ENCODE measurements at regions not wholly inside any gene's neighbourhood (a gene's known extent, or its start where the extent isn't known, plus 50 kb on each side); places are given as distances from the start of the nearest gene placed in this dataset.

GRCh38 chr20:7496394-7496991 is 443.8 kb downstream of the HAO1 start:
- DNase-seq = no peak

- DNase-seq = no peak
These were observed 442.3 kb downstream of the HAO1 start for GRCh38 chr20:7497985-7498384.

- no peak for DNase-seq
These were observed 441.1 kb downstream of the HAO1 start for GRCh38 chr20:7499201-7499600.

GRCh38 chr20:7500231-7500663 is 440.0 kb downstream of the HAO1 start:
- DNase-seq = no peak

GRCh38 chr20:7503501-7503900 is 436.8 kb downstream of the HAO1 start:
- DNase-seq = peak in 1 of 56 donors; percentile 1

- no peak for DNase-seq
These were observed 435.0 kb downstream of the HAO1 start for GRCh38 chr20:7505152-7505834.

DNA sequence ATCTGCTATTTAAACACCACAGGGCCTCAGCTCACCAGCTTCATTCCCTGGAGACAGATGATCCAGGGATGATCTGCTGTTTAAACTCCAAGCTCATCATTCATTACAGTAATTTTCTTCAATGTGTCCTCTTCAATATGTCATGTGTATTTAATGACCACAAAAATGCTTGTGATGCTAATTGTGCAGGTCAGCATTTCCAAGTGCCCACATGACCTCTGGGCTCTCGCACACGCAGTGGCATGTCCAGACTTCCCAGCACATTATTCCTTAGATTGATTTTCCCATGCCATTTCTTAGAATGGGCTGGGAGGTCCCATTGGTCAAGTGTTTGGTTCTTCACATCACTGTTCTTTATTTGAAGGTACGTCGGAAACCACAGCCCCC is 434.4 kb downstream of the HAO1 start:
- DNase-seq = no peak

- DNase-seq = no peak
These were observed 423.6 kb downstream of the HAO1 start for GRCh38 chr20:7516621-7517111.

GRCh38 chr20:7520361-7520760 is 419.9 kb downstream of the HAO1 start:
- DNase-seq = no peak

DNA sequence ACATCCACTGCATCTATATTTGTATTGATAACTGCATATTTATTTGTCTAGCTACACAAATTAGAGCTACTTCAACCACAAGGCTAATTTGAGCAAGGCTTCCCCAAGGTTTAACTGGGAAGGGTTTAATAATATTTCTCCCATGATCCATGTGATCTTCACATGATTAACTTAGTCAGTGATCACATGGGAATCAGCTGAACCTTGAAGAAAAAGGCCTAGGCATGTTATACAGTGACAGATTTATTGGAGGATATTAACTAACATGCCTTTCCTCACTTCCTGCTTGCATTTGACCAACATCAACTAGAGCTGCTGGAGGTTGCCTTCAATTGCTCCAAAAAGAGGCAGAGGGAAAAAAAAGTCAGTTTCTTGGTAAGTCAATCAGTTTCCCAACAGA is 417.0 kb downstream of the HAO1 start:
- DNase-seq = no peak

- no peak for DNase-seq
These were observed 400.2 kb downstream of the HAO1 start for GRCh38 chr20:7540018-7540417.

DNA sequence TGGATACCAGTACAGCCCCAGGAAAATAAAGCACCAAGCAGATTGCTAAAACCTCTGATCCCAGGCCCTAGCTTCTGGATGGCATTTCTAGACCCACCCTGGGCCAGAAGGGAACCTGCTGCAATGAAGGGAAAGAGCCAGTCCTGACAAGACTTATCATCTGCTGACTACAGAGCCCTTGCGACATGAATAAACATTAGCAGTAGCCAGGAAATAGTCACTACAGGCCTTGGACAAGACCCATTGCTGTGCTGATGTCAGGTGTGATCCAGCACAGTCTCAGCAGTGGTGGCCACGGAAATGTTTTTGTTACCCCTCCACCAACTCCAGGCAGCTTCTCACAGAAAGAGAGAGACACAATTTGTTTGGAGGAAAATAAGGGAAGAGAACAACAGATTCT is 399.3 kb downstream of the HAO1 start:
- no peak for DNase-seq

DNA sequence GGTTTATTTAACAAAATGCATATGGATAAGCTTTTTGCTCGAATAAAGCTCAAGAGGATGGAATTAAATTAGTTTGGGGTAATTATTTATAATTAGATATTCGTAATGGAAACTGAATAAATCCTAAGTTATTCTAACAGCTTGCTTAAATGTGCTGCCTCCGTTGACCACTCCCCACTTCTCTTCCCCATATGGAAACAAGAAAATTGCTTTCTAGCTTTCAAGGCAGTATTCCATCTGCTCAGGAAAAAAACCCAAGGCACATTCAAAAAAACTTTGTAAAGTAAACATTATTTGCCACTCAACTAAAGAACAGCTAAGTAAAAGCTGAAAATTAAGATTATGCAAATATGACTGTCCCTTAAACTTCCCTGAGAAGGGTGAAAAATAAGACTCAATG is 369.2 kb downstream of the HAO1 start:
- DNase-seq = no peak

DNA sequence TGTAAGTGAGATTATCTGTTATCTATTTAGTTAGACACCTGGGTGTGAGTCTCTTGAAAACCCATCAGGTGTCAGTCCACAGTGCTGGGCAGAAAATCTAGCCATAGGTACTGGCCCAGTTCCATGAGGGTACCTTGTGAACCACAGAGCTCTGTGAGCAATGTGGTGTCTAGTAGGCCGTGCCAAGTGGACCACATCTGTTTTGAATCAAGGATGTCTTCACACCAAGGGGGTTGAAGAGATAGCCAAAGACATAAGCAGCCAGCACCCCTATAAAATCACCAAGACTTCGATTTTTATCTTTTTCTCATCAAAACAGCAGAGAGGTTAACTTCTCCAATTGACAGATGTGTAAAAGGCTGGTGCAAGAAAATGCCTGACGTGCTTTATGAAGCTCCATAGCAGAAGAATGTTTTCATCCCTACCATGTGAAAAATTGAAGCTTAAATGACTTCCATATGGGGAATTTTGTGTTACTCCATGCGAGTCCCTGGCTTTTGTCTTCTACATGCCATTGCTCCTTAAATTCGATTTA is 368.7 kb downstream of the HAO1 start:
- DNase-seq = no peak

DNA sequence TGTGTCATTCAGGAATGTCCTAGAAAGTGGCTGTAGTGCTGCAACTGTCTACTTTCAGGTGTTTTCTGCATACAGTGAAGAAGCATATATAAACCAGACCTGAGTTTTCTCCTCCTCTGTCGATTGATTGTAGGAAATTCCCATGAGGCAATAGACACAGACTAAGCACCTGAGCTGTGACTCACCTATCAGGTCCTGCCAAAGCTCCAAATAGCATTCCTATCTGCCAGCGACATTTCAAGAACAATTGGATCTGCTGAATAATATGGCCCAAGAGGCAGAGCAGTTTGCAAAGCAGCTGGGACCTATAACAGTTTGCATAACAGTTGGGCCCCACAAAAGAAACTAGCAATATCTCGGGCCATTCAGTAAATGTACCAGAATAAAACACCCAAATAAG is 360.4 kb downstream of the HAO1 start:
- DNase-seq = no peak

DNA sequence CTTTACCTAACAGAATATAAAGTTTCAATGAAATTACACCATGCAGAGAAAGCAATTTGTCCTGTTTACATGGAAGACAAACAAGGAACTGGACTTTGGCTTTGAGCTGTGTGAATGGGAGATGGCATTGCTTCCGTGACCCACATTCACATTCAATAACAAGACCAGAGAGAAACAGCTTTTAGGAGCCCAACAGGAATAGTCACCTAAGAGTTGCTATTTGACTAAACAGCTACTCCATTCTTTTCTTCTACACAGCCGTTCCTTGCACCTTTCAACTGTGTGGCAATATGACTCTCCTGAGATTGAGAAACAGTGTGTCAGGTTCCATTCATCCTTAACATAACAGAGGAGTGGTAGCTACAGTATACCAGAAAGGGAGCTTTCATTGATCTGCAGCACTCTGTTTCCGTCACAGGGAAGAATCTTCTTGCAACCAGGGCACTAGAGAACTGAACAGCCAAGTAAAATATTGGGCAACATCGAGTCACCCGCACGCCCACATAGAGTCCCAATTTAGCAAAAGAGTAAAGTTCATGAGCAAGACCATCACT is 355.1 kb downstream of the HAO1 start:
- no peak for DNase-seq

DNA sequence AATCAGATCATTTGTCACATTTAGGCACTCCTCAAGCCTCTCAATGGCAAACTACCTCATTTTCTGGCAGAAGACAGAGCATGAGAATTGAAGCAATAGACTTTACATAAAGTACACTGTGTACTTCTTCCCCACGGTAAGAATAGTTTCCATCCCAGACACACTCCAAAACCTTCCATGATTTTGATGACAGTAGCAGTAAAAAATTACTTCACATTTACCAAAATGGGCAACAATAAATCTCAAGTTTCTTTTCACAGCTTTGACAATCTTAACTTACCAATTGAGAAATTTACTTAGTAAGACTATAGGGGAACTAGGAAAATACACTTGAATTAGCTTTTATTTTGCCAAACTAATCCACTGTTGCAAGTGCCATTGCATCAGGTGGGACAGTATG is 353.8 kb downstream of the HAO1 start:
- no peak for DNase-seq

DNA sequence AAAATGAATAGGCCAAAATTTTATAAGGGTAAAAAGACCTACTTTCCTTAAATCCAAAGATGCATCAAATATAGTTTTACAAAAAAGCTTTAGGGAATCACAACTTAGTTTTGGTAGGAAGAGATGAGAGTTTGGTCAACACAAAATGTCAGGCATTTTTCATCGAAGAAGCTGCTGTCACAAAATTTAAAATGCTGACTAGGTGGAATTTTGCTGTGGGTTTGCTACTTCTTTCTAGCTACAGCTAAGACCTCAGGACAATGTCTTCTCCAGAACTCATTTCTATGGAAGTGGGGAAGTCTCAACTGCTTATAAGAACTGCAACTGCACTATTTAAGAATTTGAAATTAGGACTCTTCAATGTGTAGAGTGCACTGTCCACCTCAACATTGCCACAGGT is 351.1 kb downstream of the HAO1 start:
- no peak for DNase-seq

GRCh38 chr20:7596541-7596940 is 343.7 kb downstream of the HAO1 start:
- no peak for DNase-seq

GRCh38 chr20:7601431-7601830 is 338.8 kb downstream of the HAO1 start:
- no peak for DNase-seq

DNA sequence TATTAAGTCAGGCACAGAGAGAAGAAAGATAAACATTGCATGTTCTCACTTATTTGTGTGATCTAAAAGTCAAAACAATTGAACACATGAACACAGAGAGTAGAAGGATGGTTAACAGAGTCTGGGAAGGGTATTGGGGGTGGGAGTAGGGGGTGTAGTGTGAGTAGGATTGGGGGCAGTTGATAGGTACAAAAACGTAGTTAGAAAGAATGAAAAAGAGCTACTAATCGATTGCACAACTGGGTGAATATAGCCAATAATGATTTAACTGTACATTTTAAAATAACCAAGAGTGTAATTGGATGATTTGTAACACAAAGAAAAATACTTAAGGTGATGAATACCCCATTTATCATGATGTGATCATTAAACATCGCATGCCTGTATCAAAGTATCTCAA is 333.3 kb downstream of the HAO1 start:
- DNase-seq = no peak

- DNase-seq = no peak
These were observed 332.0 kb downstream of the HAO1 start for GRCh38 chr20:7608250-7608649.

DNA sequence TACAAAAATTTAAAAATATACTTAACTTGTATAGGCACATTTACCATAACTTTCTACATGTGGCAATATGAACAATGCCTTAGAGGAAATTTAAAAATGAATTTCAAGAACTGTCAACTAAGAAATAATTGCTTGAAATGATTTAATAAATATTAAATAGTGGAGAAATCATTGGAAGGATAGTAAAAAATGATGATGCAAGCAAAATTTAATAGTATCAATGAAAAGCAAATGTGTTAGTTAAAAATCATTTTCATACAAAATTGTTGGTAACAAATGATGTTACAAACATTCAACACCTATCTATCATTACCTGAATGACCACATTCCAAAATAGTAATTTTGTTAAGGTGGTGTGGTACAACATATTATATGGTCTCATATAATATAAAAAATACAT is 331.0 kb downstream of the HAO1 start:
- no peak for DNase-seq
